ENCODE measurements at regions not wholly inside any gene's neighbourhood (a gene's known extent, or its start where the extent isn't known, plus 50 kb on each side); places are given as distances from the start of the nearest gene placed in this dataset.

DNA sequence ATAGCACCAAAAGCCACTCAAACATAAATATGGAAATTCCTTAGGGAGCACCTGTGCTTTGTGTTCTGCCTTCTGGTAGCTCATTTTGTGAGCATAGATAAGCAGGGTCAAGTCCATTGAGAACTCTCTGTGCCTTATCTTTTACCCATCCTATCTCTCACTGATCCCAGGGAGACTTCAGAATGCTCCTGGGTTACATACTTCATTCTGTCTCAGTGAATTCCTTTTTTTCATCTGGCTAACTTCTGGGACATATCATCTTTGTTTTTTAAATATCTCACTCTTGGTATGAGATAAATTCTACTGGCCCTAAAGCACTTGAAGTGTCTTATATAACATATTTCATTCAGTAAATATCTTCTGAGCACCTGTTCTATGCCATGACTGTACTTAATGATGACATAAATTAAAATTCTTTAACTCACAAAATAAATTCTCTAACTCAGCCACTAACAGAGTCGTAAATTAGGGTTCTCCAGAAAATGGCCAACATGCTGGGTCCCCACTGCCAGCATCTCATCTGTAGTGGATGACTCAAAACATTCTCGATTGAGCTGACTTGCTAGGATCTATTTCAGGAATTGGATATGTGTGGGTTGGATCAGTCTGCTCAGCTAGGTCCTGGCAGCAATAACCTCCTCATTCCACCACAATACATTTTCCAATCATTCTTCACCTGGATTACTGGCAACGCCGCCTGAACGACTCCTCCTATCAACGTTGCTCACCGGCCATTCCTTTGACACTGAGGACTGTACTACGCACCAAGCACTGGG, 170.2 kb downstream of the FOXO1 start:
- TF ChIP-seq, protein P1, sequence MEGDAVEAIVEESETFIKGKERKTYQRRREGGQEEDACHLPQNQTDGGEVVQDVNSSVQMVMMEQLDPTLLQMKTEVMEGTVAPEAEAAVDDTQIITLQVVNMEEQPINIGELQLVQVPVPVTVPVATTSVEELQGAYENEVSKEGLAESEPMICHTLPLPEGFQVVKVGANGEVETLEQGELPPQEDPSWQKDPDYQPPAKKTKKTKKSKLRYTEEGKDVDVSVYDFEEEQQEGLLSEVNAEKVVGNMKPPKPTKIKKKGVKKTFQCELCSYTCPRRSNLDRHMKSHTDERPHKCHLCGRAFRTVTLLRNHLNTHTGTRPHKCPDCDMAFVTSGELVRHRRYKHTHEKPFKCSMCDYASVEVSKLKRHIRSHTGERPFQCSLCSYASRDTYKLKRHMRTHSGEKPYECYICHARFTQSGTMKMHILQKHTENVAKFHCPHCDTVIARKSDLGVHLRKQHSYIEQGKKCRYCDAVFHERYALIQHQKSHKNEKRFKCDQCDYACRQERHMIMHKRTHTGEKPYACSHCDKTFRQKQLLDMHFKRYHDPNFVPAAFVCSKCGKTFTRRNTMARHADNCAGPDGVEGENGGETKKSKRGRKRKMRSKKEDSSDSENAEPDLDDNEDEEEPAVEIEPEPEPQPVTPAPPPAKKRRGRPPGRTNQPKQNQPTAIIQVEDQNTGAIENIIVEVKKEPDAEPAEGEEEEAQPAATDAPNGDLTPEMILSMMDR (IDR thresholded peaks at IDR 0.05), result no peak
- no peak for TF ChIP-seq POLR2A (IDR thresholded peaks at IDR 0.05)

Data from right lobe of liver (tissue), 4 donors.